HG03460 (cell line): ENCODE measurements at regions not wholly inside any gene's neighbourhood (a gene's known extent, or its start where the extent isn't known, plus 50 kb on each side); places are given as distances from the start of the nearest gene placed in this dataset.

ENCODE experiments used
- ATAC-seq: cut with Tn5 transposase; IDR thresholded peaks from one replicate; pipeline ENCODE4 v1.9.1; 2021; ENCODE audit not compliant: unreplicated experiment

DNA sequence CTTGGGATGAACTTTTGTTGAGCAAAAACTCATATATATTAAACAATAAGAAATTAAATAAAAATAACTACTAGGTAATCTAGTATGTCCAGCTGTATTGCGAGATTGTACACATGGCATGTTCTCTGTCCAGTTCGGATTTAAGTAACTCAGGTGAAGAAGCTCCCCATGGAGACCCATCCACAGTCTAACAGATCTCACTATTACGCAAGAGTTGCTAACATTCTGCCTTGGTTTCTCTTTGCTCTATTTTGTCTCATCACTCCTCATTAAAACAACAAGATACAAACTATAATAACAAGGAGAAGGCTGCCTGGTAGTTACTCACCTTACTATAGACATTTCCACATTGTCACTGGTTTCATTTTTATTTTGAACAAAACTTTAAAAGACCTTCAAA lies 1372.3 kb upstream of the CELF2 start:
- no peak for ATAC-seq

DNA sequence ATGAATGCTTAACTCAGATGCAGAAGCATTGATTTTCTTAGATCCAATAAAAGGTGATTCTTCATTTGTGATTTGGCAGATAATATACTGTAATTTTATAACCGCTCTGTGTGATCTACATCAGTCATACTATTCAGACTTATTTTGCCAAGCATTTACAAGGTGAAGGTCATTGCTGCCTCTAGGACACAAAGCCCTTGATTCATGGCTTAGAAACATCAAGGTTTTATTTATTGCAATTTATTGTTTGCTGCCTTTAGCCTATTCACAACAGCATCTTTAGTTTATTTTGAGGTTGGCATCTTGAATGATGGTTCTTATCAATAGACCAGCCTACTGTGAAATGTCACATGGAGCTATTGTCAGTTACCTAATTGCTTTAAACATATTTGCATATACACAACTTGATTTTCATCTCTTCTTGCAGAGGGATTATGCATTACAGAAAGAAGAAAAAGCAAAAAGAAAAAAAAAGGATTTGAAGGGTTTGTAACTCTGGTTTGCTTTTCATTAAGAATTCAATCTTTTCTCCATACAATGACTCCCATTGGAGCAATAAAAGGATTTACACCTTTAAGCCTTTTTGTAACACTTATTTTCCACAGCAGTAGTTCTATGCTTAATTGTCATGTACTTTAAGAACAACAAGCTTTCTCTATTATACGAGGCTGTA lies 1371.6 kb upstream of the CELF2 start:
- no peak for ATAC-seq

- ATAC-seq, result no peak
Measured at GRCh38 chr10:9654261-9654660, 1363.4 kb upstream of the CELF2 start.

DNA sequence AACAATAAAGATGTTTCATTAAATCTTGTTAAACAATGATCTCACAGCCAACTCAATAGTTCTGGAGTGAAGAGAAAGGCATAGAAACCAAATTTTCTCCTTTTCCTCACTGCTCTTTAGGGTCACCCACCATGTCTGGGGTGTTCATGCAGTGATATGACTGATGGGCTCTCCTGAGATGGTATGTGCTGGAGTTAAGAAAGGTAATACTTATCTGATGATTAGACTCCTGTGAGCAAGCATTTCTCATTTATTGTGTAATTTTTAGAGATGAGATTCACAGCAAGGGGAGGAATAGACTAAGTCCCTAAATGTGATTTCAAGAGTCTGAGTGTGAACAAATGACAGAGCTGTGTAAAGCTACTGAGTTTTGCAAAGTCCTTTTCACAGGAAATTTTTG lies 1361.3 kb upstream of the CELF2 start:
- ATAC-seq, result no peak

- ATAC-seq, result no peak
Measured at GRCh38 chr10:9656996-9657395, 1360.7 kb upstream of the CELF2 start.

GRCh38 chr10:9657530-9657929 lies 1360.1 kb upstream of the CELF2 start:
- no peak for ATAC-seq

DNA sequence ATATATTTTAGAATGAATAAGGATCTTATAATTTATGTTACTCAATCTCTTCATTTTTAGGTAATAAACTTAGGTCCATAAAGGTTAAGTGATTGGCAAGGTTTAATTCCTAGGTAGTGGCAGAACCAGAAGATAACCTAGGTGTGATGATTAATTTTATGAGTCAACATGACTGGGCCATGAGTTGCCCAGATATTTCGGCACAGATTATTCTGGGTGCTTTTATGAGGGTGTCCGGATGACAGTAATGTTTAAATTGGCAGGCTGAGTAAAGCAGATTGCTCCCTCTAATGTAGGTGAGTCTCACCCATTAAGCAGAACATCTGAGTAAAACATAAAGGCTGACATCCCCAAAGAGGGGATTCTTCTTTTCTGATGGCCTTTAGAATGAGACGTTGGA lies 1349.3 kb upstream of the CELF2 start:
- no peak for ATAC-seq

- no peak for ATAC-seq
Measured at GRCh38 chr10:9670911-9671310, 1346.8 kb upstream of the CELF2 start.

DNA sequence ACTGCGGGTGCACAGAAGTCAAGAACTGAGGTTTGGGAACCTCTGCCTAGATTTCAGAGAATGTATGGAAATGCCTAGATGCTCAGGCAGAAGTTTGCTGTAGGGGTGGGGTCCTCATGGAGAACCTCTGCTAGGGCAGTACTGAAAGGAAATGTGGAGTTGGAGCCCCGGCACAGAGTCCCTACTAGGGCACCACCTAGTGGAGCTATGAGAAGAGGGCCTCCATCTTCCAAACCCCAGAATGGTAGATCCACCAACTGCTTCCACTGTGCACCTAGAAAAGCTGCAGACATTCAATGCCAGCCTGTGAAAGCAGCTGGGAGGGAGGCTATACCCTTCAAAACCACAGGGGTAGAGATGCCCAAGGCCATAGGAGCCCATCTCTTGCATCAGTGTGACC lies 1336.0 kb upstream of the CELF2 start:
- ATAC-seq, result no peak

GRCh38 chr10:9682802-9683201 lies 1334.9 kb upstream of the CELF2 start:
- ATAC-seq, result no peak

DNA sequence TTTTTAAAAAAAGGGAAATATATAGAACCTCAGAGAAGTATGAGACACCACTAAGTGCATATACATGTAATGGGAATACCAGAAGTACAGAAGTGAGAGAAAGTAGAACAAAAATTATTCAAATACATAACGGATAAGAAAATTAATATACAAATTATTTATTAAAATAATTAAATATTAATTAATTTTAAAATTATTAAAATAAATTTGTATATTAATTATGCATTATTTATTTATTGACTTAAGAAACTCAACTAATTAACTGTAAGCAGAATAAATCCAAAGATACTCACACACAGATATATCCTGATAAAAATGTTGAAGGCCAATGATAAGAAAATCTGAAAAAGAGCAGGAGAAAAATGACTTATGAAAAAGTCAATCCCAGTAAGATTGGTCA lies 1333.5 kb upstream of the CELF2 start:
- no peak for ATAC-seq

GRCh38 chr10:9685596-9685995 lies 1332.1 kb upstream of the CELF2 start:
- ATAC-seq, result no peak

DNA sequence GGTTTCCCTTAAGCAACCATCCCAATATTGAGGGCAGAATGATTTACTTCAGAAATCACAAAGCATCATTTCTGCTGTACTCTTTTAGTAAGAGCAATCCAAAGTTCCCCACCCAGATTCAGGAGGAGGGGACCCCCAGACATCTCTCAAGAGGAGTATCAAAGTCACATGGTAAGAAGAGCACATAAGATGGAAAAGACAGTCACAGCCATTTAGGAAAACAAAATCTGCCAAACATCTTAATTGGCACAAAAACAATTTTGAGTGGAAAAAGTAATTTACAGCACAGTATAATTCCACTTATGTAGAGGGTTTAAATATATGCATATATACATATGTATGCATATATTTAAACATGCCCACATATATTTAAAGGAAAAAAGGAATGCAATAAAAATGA lies 1329.0 kb upstream of the CELF2 start:
- ATAC-seq, result no peak

GRCh38 chr10:9707216-9707615 lies 1310.5 kb upstream of the CELF2 start:
- ATAC-seq, result no peak

DNA sequence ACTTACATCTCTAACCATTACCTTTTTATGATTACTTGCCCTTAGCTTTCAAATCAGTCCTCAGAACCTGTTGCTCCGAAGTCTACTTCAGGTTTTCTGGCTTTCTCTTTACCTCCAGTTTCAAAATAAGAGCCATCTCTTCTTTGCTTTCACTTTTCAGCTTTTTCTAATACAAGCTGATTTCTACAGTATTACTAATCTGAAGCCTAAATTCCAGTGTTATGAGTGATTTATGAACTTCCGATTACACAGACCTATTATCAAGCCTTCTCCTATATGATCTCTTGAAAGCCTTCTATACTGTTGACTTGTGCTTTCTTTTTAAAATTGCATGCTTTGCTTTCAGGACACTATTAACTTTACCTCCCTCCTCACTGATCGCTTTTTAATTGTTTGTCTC lies 1307.8 kb upstream of the CELF2 start:
- ATAC-seq, result no peak

DNA sequence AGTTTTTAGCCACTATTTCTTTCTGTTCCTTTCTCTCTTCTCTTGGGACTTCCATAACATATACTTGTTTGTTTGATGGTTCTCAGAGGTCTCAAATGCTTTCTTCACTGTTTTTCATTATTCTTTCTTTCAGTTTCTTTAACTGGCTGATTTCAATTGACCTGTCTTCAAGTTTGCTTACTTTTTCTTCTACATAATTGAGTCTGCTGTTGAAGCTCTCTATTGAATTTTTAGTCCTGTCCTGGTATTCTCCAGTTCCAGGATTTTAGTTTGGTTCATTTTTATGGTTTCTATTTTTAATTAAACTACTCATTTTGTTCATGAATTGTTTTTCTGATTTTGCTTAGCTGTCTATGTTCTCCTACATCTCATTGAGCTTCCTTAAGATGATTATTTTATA lies 1305.3 kb upstream of the CELF2 start:
- ATAC-seq, result no peak

DNA sequence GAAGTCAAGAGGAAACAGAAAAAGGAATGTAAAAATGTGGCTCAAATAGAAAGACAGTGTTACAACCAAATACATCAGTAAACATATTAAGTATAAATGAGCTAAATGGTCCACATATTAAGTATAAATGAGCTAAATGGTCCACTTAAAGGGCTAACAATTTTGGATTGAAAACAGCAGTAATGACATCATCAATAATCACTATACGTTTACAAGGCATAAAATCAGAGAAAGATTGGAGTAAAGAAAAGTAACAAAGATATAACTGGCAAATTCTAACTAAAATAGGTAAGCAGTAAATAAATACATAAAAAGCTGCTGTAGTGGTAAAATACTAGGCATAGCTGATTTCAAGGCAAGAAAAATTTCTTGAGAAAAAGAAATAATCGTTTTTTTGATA lies 1298.4 kb upstream of the CELF2 start:
- no peak for ATAC-seq

- ATAC-seq, result no peak
Measured at GRCh38 chr10:9733766-9734165, 1283.9 kb upstream of the CELF2 start.

DNA sequence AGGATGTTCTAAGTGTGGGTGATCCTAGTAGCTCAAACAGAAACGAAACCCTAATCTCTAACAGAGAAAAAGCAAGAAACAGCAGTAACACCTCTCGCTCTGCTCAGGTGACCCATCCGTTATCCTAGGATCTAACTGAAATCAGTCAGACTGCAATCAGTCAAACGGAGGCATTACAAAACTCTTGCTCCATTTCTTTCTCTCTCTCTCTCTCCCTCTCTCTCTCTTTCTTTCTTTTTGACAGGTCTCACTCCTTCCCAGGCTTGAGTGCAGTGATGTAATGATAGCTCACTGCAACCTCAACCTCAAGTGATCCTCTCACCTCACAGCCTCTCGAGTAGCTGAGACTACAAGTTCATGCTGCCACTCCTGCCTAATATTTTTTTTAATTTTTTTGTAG lies 1283.5 kb upstream of the CELF2 start:
- ATAC-seq, result no peak

DNA sequence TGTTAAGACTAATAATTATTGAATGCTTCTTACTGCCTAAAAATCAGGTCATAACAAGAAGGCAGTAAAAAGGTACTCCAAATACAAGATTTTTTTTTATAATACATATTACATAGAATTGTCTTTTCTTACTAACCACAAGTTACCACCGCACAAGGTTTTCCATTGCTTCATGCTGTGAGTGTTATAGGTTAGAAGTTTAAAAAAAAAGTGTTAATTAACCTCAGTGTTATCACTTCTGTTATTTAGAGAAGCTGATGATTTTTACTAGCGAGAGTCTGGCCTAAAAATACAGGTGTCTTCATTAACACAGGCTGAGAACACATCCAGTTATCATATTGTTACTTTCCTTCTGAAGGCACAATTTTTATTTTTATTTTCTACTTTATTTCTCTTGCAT lies 1281.9 kb upstream of the CELF2 start:
- ATAC-seq, result no peak

GRCh38 chr10:9743639-9744038 lies 1274.0 kb upstream of the CELF2 start:
- ATAC-seq, result no peak

GRCh38 chr10:9745158-9745557 lies 1272.5 kb upstream of the CELF2 start:
- ATAC-seq, result no peak

- no peak for ATAC-seq
Measured at GRCh38 chr10:9757176-9757575, 1260.5 kb upstream of the CELF2 start.

DNA sequence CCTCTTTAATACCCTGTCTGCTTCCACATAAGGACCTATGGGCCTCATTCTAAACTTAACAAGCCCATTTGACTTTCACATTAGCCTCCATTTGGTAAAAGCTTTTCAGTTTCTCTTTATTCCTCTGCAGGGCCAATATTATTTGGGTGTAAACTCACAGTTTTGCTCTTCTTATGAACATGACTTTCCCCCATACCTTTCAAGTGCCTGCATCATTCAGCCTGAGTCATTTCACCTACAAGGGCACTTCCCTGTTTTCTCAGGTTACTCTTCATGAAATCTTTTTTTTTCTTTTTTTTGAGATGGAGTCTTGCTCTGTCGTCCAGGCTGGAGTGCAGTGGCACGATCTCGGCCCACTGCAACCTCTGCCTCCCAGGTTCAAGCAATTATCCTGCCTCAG lies 1258.1 kb upstream of the CELF2 start:
- ATAC-seq, result no peak
